HG03159 (cell line): ENCODE measurements at regions not wholly inside any gene's neighbourhood (a gene's known extent, or its start where the extent isn't known, plus 50 kb on each side); places are given as distances from the start of the nearest gene placed in this dataset.
"Not testable (repeated sequence)": the region's sequence is repeated elsewhere in the genome, so short reads cannot be mapped to it uniquely, and the experiment has no call there.

Source experiments
- ATAC-seq: cut with Tn5 transposase; IDR thresholded peaks from one replicate; pipeline ENCODE4 v1.9.1; 2021; ENCODE audit warnings: mild to moderate bottlenecking, moderate library complexity; ENCODE audit not compliant: unreplicated experiment

DNA sequence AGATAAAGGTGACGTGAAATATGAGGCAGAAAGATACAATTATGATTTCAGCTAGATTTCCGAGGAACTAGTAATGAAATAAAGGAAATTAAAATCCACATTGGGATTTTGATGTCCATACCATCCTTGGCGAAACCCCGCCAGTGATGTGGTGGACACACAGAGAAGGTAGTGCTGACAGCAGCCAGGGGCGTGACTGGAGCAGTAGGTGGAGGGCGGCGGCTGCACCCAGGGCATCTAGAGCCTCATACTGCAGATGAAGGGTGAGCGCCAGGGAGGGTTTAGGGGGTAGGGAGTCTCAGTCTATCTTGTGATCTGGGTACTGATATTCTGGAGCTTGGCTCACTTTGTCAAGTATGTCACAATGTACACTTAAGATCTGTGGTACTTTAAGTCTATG lies 855.5 kb upstream of the POM121L12 start:
- ATAC-seq: no peak

DNA sequence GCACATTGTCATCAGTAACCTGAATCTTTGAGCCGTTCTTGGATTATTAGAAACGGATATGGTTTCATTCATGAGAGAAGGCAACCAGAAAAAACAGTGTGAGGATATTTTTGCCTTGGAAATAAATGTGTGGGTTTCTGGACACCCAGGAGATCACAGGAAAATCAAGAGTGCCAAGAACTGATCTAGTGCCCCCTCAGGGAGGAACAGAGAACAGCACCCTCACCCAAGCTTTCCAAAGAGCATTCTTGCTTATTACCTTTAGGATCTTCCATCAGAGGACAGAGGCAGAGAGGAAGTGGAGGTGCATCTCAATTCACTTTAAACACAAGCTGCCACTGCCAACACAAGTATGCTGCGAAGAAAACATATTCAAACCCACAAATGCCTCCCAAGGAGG lies 851.5 kb upstream of the COBL start:
- no peak for ATAC-seq

DNA sequence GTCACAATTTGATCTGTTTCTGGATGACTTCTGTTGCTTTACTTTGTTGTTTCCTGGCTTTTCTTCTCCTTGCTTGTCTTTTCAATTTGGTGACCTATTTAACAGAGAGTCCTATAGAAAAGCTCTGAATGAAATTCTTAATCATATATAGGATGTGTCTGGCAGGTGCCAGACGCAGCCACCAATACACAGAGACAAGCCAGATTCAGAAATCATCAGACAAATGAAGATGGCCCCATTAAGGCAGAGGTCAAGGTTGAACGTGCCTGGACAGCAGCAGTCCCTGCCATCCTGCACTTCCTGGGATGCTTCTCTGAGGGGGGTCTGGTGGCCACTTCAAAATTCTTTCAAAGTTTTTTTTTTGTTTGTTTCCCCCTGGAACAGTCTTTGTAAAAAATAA lies 846.7 kb upstream of the COBL start:
- ATAC-seq: no peak

DNA sequence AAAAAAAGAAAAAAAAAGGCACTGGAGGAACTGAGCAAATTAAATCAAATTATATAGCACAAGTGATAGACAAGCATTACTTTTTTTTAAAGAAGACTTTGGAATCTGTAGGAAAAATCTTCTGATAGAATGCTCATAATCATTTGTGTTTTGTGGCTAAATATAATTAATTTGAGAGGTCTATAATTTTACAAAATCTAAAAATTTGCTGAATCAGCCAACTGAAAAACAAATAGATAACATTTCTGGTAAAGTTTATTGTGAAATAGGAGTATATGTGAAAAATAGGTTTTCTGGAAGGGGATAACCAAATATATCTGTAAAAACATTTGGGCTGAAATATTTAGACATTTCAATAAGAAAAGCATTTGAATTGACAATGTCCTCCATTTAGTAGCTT lies 844.9 kb upstream of the COBL start:
- ATAC-seq: no peak

DNA sequence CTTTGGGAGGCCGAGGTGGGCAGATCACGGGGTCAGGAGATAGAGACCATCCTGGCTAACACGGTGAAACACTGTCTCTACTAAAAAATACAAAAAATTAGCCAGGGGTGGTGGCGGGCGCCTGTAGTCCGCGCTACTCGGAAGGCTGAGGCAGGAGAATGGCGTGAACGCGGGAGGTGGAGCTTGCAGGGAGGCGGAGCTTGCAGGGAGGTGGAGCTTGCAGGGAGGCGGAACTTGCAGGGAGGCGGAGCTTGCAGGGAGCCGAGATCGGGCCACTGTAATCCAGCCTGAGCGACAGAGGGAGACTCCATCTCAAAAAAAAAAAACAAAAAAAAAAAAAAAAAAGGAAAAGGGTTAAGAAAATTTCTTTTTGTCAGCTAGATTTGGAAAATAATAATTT lies 842.8 kb upstream of the COBL start:
- ATAC-seq: not testable (repeated sequence)

DNA sequence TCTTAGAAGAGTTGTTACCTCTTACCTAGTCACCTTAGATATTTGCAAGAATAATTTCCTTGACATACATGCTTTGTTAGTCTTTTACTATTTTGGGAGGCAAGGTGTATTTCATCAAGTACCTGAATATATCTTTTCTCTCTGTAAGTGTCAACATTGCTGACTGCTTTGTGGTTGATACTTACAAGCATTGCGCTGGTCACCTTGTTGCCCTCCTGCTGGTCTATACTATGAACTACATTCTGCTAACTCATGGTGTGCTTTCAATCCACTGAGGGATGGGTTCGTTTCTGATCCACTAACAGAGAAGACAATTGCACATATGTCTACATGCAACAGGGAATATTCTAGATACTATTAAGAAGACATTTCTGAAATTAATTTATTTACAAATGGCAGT lies 837.8 kb upstream of the COBL start:
- no peak for ATAC-seq

DNA sequence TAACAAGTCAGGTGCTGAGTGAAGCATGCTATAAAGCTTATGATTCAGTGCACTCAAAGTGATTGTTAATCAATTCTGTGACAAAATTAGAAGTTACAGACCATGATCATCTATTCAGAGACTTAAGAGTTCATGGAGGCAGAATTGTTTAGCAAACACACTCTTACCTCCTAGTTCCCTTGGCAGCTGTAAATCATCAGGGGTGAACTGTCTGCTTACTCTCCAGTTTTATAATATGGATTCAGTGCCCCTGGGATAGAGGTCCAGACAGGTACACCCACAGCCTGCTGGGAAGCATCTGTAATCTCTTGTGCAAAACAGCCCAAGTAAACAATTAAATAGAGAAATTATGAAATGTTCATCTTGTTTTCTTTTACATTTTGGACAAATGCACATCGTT lies 835.0 kb upstream of the COBL start:
- no peak for ATAC-seq

DNA sequence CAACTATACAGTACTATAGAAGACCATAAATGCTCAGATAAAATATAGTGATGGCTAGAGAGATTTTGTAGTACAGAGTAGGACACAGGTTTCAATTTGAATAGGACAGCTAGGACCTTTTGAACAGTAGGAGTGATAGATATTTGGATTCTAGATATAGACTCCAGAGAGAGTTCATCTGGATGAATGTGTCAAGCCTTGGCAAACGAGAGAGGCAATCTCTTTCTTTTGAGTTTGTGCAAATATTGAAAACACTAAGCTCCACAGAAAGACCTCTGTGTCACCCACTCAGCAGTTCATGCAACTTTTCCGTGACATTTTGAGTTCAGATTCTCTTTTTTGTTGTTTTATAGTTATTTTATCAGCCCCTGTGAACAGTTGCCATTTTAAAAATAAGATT lies 834.3 kb upstream of the COBL start:
- ATAC-seq: no peak

DNA sequence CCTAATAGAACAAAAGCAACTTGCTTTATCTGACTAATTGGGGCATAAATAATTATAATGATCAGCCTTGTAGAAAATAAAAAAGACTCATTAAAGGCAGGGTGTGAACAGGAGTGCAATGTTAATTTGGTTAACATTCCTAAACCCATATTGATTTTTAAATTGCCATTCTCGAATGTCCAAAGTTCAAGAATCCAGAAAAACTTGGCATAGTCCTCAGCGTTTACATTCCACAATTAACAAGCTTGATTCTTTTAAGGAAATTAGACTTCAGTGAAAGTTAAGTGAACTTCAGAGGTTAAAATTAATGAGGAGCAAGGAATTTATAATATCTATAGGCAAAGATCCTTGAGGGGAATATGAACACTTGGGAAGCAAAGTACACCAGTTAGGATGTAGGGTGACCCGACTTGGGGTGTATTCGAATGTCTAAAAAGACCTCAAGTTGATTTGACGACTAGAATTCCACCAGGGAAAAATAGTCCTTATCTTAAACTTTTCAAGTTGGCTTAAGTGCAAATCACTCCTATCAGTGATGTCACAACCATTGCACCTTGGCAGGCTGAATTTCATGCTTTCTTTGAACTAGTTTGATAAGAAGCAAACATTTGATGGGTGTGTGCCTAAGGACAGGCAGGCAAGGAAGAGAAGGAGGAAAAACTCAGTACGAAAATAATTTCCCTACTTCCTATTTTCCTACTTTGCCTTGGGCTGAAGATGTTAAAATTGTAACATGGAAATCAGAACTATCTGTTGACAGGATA lies 830.4 kb upstream of the COBL start:
- ATAC-seq: no peak

DNA sequence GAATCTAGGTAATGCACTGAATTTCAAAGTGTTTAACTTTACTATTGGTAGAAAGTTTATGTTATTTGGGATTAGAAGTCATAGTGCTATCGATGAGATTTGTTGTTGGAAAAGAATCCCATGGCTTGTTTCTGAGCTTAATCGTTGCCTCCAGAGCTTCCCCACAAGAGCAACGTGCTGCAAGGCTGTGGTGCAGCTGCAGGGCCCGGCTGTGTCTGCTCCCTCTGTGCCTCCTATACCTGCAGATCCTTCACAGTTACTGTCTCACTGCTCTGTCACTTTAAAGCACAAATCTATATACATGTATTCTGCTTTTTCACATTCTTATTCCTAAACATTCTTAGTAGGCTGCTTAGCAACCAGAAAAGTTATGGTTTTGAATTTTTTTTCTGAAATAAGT lies 826.6 kb upstream of the COBL start:
- ATAC-seq: no peak

DNA sequence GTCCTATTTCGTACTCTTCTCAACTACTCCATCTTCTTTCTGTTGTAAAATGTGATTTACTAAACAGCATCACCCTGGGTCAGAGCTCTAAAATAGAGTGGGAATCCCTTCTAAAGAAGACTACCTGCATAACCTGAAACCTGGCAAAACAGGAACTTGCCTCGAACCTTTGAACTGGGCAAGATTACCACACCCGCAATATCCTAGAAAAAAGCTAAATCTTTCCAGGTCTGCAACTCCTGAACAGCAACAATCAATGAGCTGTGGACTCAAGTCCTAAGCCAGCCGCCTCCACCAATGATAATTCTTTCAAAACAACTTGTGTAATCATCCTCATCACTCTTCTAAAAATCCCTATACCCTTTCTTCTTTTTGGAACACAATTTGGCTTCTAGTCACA lies 824.2 kb upstream of the COBL start:
- no peak for ATAC-seq

DNA sequence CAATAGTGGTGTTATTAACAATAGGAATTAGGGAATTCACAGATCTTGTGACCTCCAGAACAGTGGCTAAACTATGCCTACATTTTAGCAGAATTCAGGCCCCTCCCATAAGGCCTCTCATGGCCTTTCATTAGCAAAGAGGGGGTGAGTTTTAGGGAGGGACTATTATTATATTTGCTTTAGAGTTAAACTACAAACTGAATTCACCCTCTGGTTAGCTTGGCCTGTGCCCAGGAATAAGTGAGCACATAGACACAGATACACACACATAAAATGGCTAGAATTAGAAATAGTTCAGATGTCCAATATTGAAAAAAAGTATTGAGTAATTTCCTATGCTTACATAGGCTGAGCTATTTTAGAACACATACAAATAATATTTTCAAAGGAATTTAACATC lies 818.8 kb upstream of the COBL start:
- no peak for ATAC-seq

DNA sequence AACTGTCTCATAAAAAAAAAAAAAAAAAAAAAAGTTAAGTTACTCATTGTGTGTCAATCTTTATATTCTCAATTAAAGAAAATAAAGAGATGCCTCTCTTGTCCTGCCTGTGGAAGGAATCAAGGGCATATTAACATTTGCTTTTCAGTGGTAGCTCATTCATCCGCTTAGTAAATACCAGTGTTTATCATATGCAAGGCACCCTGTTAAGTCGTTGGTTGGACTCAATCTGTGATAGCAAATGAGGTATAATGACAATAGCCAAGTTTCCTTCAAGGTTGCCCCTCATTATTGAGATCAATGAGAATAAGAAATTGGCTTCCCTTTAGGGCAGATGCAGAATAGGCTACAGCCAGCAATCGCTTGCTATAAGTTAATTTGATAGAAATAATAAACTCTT lies 812.7 kb upstream of the COBL start:
- ATAC-seq: no peak

DNA sequence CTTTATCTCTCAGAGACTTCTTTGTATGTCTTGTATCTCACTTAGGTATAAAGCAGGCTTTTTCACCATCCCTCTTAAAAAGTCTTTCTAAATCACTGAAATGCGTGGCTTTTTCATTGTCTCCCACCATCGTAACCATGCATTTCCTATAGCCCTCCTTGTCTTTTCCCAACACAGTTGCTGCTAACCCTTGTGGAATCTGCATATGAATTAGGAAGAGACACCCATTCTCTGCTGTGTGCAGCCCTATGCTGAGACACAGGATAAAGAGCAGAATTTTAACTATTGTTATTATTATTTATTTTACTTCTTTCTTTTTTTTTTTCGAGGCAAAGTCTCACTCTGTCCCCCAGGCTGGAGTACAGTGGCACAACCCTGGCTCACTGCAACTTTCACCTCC lies 804.3 kb upstream of the COBL start:
- no peak for ATAC-seq

DNA sequence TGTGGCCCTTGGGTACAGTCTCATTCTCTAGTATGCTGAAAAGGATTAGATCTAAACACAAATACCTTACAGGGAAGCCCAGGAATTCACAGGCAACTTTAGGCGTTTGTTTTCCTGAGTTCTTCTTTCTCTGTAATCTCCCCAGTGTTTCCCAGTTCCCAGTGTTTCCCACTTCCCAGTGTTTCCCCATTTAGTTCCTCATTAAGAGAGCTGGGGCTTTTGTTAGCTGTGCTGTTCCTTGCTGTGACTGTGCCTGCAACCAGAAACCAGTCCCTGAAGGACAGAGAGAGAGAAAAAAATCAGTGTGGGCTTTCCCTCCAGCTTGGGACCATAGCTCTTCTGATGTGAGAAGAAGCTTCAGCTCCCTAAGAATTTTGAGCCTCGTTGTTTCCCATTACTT lies 802.9 kb upstream of the COBL start:
- ATAC-seq: no peak

DNA sequence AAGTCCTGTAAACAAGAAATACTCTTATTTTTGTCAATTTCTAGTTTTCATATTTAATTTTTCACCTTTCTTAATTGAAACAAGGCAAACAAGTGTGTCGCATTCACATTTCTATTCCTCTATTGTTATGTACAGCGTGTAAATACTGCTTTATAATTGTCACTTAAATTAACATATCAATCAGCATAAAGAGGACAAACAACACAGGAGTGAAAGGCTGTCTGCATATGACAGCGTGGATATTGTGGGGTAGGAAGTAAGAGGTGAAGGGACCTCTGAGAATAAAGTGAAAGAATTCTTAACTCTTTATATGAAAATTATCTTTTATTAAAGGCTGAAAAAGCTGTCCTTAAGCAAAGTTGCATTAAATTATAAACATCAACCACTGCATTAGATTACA lies 797.9 kb upstream of the COBL start:
- no peak for ATAC-seq

DNA sequence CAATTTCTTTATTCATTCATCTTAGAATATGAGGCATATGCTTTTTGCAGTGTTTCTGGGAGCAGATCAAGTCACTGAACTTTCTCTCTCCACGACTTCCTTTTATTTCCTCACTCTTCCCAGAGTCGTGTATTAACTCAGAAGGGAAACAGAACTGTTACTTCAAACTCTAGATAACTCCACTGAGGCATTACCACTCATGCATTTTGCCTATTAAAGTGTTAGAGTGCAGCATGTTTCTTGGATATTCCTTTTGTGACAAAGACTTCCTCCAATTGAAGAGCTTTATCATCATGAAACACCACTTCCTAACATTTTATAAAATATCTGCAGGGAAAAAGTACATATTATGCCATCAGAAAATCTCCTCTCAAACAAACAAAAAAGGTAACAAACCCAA lies 797.4 kb upstream of the COBL start:
- ATAC-seq: no peak

DNA sequence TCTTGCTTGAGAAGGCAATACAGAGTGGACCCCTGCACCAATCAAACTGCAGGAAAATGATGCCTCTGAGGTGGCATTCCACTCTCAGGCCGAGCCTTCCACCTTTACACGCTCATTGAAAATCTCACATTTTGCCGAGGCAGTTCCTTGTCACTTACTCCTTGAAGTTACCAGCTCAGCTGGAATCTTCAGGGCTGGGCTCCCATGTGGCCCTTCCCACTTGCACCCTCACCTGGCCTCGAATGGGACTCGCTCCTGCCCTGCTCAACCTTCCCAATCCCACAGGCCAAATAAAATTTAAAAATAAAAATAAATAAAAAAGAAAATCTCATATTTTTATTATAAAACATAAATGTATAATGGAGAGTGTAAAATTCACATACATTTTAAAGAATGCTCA lies 790.7 kb upstream of the COBL start:
- ATAC-seq: no peak

DNA sequence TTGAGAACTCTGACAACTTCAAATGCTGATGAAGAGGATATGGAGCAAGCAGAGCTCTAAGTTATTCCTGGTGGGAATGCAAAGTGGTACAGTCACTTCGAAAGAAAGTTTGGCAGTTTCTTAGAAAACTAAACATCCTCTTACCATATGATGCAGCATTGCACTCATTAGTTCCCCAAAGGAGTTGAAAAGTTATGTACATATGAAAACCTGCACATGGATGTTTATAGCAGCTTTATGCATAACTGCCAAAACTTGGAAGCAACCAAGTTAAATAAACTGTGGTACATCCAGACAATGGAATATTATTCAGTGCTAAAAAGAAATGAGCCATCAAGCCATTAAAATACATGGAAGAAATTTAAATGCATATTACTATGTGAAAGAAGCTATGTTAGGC lies 779.3 kb upstream of the COBL start:
- ATAC-seq: no peak

DNA sequence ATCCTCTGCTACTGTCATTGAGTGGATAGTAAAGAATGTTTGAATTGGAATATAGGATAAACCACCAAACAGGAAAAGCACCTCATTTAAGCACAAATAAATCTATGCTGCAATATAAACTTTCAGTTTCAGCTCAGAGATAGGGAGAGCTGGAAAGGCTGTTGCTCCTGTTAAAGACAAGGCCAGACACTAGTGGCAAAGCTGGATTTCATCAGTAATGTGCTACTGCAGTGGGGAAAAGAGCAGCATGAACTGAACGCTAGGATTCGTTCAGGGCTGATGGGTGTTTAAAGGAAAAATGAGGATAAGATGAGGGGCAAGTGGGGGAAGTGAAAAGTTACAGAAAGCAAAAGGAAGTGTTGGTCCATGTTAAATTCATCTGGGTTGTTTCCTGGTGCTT lies 775.4 kb upstream of the COBL start:
- ATAC-seq: no peak

DNA sequence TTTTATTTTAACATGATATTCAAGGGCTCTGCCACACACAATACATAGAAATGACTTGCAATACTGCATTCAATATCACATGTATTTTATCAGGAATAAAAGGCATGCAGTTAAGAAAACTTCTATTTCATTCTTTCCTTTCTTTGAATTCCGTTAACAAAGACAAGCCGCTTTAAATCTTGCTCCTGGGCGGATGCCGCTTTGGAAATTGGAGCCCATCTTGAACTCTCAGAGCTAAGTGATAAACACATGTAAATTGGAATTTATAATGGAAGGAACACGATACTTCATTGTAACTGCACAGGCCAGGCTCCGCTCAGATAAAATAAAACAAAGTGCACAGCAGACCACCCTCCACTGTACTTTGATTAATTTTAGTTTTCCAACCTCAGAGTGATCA lies 774.5 kb upstream of the COBL start:
- no peak for ATAC-seq

DNA sequence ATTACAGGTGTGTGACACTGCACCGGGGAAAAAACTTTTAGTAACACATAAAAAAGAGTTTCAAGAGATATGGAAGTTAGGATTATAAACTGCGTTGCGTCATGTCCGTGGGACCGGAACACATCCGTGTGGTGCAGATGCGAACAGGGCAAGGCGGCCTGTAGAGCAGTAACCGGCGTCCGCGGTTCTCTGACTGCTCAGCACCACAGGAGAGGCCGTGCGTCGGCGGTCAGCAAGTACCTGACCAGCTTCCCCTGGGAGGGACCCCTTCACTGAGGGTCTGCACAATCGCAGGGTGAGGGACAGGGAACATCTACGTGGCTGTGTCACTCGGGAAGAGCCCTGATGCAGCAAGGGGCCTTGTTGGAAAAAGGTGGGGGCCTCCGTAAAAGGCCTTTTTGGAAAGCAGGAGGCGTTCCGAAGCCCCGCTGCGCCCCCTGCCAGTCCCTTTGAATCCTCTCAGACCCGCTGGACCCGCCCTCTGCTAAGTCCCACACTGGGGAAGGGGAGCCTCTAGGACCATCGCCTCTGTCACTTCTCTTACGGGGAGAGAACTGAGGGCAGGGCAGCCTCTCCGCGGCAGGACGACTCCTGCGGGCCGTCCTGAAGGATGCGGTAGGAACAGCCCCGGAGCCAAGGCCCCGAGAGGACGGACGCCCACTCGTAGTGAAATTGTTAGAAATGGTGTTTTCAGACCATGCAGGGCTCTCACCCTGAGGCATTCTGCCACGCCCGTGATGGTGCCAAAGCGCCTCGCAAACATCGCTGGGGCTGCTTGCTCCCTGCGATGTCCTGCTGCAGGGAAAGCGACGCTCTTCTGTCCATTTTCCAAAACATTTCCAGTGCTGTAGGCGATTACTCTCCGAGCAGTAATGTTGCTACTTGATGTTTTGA lies 771.6 kb upstream of the COBL start:
- ATAC-seq: no peak
